IMR-90 (cell line): ENCODE measurements at regions not wholly inside any gene's neighbourhood (a gene's known extent, or its start where the extent isn't known, plus 50 kb on each side); places are given as distances from the start of the nearest gene placed in this dataset.
A peak's percentile ranks its signal among the peaks of the same experiment; 100 is the strongest.

Experiments used
- ATAC-seq: fragments of 200-7000 bp; cut with Tn5 transposase; 2 replicates; pipeline ENCODE4 v1.9.1; 2020; ENCODE audit warnings: low read depth, mild to moderate bottlenecking, moderate library complexity
- BruUV-seq: library from RNA; stranded (reverse); fragments of 400-500 nt; replicated peaks from 2 replicates; lab custom pipeline; 2021; lab: Mats Ljungman, UMichigan
- CTCF ChIA-PET: fragments of 300-600 bp; formaldehyde crosslinking; extraction: SDS; loops from one replicate; lab custom pipeline; 2021; ENCODE audit warnings: antibody characterized with exemption; lab: Yijun Ruan, JAX
- POLR2A ChIA-PET: fragments of 300-600 bp; sonication (Branson Sonifier 250); formaldehyde crosslinking; loops from one replicate; lab custom pipeline; 2022; ENCODE audit warnings: antibody characterized with exemption; ENCODE audit not compliant: unreplicated experiment; lab: Charles Lee
- DNase-seq: peaks from one replicate; pipeline ENCODE4 v3.0.0; 2013
- H2AFZ ChIP-seq: replicated peaks from 2 replicates; pipeline ENCODE3; 2013; ENCODE audit warnings: low read length, mild to moderate bottlenecking; ENCODE audit not compliant: poor library complexity
- H2AK5ac ChIP-seq: 2 replicates; pipeline ENCODE4 v1.6.1; 2013; ENCODE audit warnings: low read depth, low read length, inconsistent platforms
- H2AK9ac ChIP-seq: replicated peaks from 2 replicates; pipeline ENCODE3; 2013; ENCODE audit warnings: mild to moderate bottlenecking, low read depth, low read length, moderate library complexity; ENCODE audit not compliant: poor library complexity
- H2BK120ac ChIP-seq: 2 replicates; pipeline ENCODE4 v1.6.1; 2013; ENCODE audit warnings: low read depth, low read length, inconsistent platforms
- H2BK15ac ChIP-seq: 3 replicates; pipeline ENCODE4 v1.6.1; 2013; ENCODE audit warnings: low read depth, low read length, inconsistent platforms
- H2BK20ac ChIP-seq: 2 replicates; pipeline ENCODE4 v1.6.1; 2013; ENCODE audit warnings: low read depth, mild to moderate bottlenecking, inconsistent platforms, low read length, moderate library complexity
- H2BK5ac ChIP-seq: 2 replicates; pipeline ENCODE4 v1.6.1; 2013; ENCODE audit warnings: mild to moderate bottlenecking, low read depth, low read length, inconsistent platforms; ENCODE audit not compliant: poor library complexity, severe bottlenecking
- H3K14ac ChIP-seq: replicated peaks from 2 replicates; pipeline ENCODE4 v1.6.1; 2013; ENCODE audit warnings: low read depth, low read length, inconsistent platforms
- H3K18ac ChIP-seq: 2 replicates; pipeline ENCODE4 v1.6.1; 2013; ENCODE audit warnings: low read depth, low read length, control low read depth
- H3K23ac ChIP-seq: 2 replicates; pipeline ENCODE4 v1.6.1; 2013; ENCODE audit warnings: low read depth, low read length, inconsistent platforms
- H3K27ac ChIP-seq: 2 replicates; pipeline ENCODE4 v1.5.1; 2013; ENCODE audit warnings: mild to moderate bottlenecking, control low read depth, low read length; ENCODE audit not compliant: insufficient read depth
- H3K27me3 ChIP-seq: 2 replicates; pipeline ENCODE4 v1.6.1; 2013; ENCODE audit warnings: low read length; ENCODE audit not compliant: control insufficient read depth, insufficient read depth
- H3K36me3 ChIP-seq: 2 replicates; pipeline ENCODE4 v1.6.1; 2013; ENCODE audit warnings: low read length, mixed read lengths; ENCODE audit not compliant: control insufficient read depth, insufficient read depth
- H3K4ac ChIP-seq: 2 replicates; pipeline ENCODE4 v1.6.1; 2013; ENCODE audit warnings: low read depth, low read length, inconsistent platforms
- H3K4me1 ChIP-seq: 2 replicates; pipeline ENCODE4 v1.6.1; 2013; ENCODE audit warnings: low read length, mixed read lengths; ENCODE audit not compliant: control insufficient read depth, insufficient read depth
- H3K4me2 ChIP-seq: 2 replicates; pipeline ENCODE4 v1.6.1; 2013; ENCODE audit warnings: low read depth, mild to moderate bottlenecking, control low read depth, low read length, moderate library complexity
- H3K4me3 ChIP-seq: 2 replicates; pipeline ENCODE4 v1.5.1; 2013; ENCODE audit warnings: low read depth, mild to moderate bottlenecking, control low read depth, low read length, moderate library complexity; ENCODE audit not compliant: insufficient read depth
- H3K56ac ChIP-seq: 2 replicates; pipeline ENCODE4 v1.6.1; 2013; ENCODE audit warnings: low read length, inconsistent platforms; ENCODE audit not compliant: insufficient read depth; ENCODE audit errors: extremely low read depth
- H3K79me1 ChIP-seq, 2 experiments: 2 replicates each; pipeline ENCODE4 v1.6.1; 2013; ENCODE audit warnings: low read length in 2 of 2, inconsistent platforms in 1 of 2, low read depth in 1 of 2
- H3K9ac ChIP-seq: 2 replicates; pipeline ENCODE4 v1.6.1; 2013; ENCODE audit warnings: low read depth, low read length, control low read depth
- H3K9me1 ChIP-seq: 2 replicates; pipeline ENCODE4 v1.6.1; 2013; ENCODE audit warnings: low read length, inconsistent platforms; ENCODE audit not compliant: insufficient read depth
- H3K9me3 ChIP-seq: 2 replicates; pipeline ENCODE4 v1.6.1; 2013; ENCODE audit warnings: low read length; ENCODE audit not compliant: control insufficient read depth, insufficient read depth
- H4K20me1 ChIP-seq: 2 replicates; pipeline ENCODE4 v1.6.1; 2013; ENCODE audit warnings: low read length, inconsistent platforms; ENCODE audit not compliant: insufficient read depth
- H4K5ac ChIP-seq: 2 replicates; pipeline ENCODE4 v1.6.1; 2013; ENCODE audit warnings: mild to moderate bottlenecking, low read depth, low read length, control low read depth
- H4K8ac ChIP-seq, 2 experiments: 2 replicates each; pipeline ENCODE4 v1.6.1; 2013; ENCODE audit warnings: low read depth in 2 of 2, low read length in 2 of 2, control low read depth in 1 of 2, inconsistent platforms in 1 of 2
- H4K91ac ChIP-seq: 2 replicates; pipeline ENCODE4 v1.6.1; 2013; ENCODE audit warnings: low read depth, low read length, inconsistent platforms; ENCODE audit not compliant: insufficient read depth
- NFE2L2 ChIP-seq: fragments of 150-350 bp; IDR thresholded peaks from 2 replicates; pipeline ENCODE4 v1.6.1; 2016; ENCODE audit warnings: low read depth, mild to moderate bottlenecking, low read length
- RCOR1 ChIP-seq: IDR thresholded peaks from 2 replicates; pipeline ENCODE4 v1.6.1; 2012; ENCODE audit warnings: mild to moderate bottlenecking, low read length, improper control_type of control experiment; ENCODE audit not compliant: insufficient replicate concordance
- RFX5 ChIP-seq: IDR thresholded peaks from 2 replicates; pipeline ENCODE4 v1.8.0; 2012; ENCODE audit warnings: low read depth, mild to moderate bottlenecking, low read length, moderate library complexity
- dilution Hi-C: fragments of 300-500 bp; cut with HindIII; formaldehyde crosslinking; loops from one replicate; pipeline ENCODE4 v1.14.3; 2018; ENCODE audit warnings: low sequenced_read_pairs; ENCODE audit not compliant: unreplicated experiment
- in situ Hi-C: fragments of 300-500 bp; cut with MboI; formaldehyde crosslinking; loops from 3 replicates; pipeline ENCODE4 v1.14.3; 2019; ENCODE audit warnings: low sequenced_read_pairs, inconsistent platforms, mixed read lengths
- intact Hi-C: fragments of 100-400 bp; cut with micrococcal nuclease; formaldehyde crosslinking; loops from 2 replicates; pipeline ENCODE4 v1.10.0; 2022
- TF ChIP-seq, protein P1 (sequence below): fragments of 150-350 bp; IDR thresholded peaks from 2 replicates; pipeline ENCODE4 v1.6.1; 2017; ENCODE audit warnings: mild to moderate bottlenecking, antibody characterized with exemption, low read length, low read depth

DNA sequence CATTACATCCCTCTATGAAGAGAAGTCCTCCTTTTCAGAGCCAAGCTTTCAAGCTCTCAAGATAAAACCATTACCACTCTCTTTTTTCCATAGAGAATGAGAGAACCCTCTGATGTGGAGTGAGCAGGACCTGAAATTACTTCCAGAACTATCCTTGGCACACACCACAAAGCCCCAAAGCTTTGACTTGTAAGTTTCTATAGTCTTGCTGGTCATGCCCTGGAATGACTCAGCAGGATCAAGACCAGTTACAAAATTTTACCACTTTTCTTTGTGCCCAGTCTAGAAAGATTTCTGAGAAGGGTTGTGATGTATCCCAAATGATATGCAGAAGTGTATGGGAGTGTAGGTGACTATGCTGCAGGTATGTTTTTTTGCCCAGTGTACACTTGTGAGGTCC lies 760.6 kb downstream of the TLE1 start:
- Histone ChIP-seq H3K4me3 (no peak overlapping the region), H2BK120ac (no peak overlapping the region), H3K27ac (no peak overlapping the region), H3K4me2 (no peak overlapping the region), H2BK15ac (no peak overlapping the region), H3K27me3 (no peaks in the 10 kb centered on the region), H3K14ac (no peak overlapping the region), H3K9me1 (no peaks in the 10 kb centered on the region), H2BK5ac (no peak overlapping the region), H3K36me3 (no peaks in the 10 kb centered on the region), H2AFZ (no peak overlapping the region), H3K79me1 (no peaks in the 10 kb centered on the region), H3K23ac (no peak overlapping the region), H3K4me1 (no peaks in the 10 kb centered on the region), H4K91ac (no peak overlapping the region), H2BK20ac (no peak overlapping the region), H3K18ac (no peak overlapping the region), H2AK5ac (no peak overlapping the region), H4K20me1 (no peaks in the 10 kb centered on the region), H4K5ac (no peak overlapping the region), H3K56ac (no peak overlapping the region), H4K8ac (no peak overlapping the region), H3K9me3 (0 out of 2 replicates have a peak, but pooled peaks cover 2% of the 10 kb centered on the region), H3K4ac (no peak overlapping the region), H2AK9ac (no peak overlapping the region), H3K9ac (no peak overlapping the region)
- intact Hi-C loops (no loop called here), in situ Hi-C loops (no loop called here), dilution Hi-C loops (no loop called here)
- CTCF ChIA-PET: no interaction called here
- POLR2A ChIA-PET: no interaction called here
- no TSS peak for BruUV-seq
- DNase-seq (no peak), ATAC-seq (no peak)
- TF ChIP-seq NFE2L2 (peak; percentile 74), RFX5 (no peak), RCOR1 (no peak)
- TF ChIP-seq, protein P1, sequence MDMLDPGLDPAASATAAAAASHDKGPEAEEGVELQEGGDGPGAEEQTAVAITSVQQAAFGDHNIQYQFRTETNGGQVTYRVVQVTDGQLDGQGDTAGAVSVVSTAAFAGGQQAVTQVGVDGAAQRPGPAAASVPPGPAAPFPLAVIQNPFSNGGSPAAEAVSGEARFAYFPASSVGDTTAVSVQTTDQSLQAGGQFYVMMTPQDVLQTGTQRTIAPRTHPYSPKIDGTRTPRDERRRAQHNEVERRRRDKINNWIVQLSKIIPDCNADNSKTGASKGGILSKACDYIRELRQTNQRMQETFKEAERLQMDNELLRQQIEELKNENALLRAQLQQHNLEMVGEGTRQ: no peak
